ENCODE measurements at regions not wholly inside any gene's neighbourhood (a gene's known extent, or its start where the extent isn't known, plus 50 kb on each side); places are given as distances from the start of the nearest gene placed in this dataset.
"Not testable (repeated sequence)": the region's sequence is repeated elsewhere in the genome, so short reads cannot be mapped to it uniquely, and the experiment has no call there.

GRCh38 chr17:43345515-43345914, 53.3 kb upstream of the ARL4D start:
- DNase-seq = not testable (repeated sequence)

DNA sequence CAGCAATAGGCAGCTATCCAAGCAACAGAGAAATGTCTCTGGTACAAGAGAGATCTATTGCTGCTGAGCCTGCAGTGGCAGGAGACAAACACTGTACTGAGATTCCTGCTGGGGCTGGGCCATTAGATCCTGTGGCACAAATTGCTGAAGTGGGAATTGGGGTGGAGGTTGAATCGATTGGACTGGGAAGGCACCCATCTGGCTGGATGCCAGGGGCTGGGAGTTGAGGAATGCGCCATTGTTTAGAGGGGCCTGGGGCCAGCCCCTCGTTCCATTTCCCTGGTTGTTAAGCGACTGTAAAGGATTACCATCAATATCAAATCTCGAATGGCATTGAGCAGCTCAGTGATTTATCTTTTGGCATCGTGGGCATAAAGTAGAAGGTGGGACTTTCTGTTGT, 54.1 kb upstream of the ARL4D start:
- no peak for DNase-seq

DNA sequence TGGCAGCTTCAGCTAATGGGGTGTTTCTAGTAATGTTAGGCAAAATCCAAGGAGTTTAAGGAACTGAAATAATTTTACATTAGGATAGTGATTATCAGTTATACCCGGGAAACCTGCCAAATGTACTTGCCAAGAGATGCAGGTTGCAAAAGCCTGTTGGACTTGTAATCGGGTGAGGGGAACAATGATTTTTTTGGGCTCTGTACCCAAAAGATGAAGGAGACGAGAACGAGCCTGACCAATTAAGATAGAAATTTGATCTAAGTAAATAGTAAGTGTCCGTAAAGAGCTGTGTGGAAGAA, 56.3 kb upstream of the ARL4D start:
- peak; percentile 19 for DNase-seq

DNA sequence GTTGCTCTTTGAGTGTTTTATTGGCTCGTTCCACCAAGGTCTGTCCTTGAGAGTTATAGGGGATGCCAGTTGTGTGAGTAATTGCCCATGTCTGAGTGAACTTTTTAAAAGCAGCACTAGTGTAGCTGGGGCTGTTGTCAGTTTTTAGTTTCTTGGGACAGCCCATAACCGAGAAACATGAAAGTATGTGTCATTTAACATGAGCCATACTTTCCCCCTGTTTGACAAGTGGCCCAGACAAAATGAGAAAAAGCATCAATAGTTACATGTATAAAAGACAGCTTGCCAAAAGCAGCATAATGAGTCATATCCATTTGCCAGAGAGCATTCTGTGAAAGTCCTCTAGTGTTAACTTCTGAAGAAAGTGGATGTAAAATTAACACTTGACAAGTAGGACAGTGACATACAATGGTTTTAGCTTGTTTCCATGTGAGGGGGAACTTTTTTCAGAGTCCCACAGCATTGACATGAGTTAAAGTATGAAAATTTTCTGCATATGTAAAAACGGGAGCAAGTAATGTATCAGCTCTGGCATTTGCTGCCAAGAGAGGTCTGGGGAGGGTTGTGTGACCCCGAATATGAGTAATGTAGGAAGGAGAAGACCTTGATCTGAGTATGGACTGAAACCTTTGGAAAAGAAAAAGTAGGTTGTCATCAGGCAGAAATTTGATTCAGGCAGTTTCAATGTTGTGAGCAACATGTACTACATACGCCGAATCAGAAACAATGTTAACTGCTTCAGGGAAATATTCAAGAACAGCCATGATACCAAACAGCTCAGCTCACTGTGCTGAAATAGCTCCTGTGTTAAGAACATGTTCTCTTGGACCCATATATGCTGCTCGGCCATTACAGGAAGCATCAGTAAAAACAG, 56.8 kb upstream of the ARL4D start:
- no peak for DNase-seq

- peak; percentile 82 for DNase-seq
These were observed 59.8 kb upstream of the ARL4D start for GRCh38 chr17:43338886-43339516.

DNA sequence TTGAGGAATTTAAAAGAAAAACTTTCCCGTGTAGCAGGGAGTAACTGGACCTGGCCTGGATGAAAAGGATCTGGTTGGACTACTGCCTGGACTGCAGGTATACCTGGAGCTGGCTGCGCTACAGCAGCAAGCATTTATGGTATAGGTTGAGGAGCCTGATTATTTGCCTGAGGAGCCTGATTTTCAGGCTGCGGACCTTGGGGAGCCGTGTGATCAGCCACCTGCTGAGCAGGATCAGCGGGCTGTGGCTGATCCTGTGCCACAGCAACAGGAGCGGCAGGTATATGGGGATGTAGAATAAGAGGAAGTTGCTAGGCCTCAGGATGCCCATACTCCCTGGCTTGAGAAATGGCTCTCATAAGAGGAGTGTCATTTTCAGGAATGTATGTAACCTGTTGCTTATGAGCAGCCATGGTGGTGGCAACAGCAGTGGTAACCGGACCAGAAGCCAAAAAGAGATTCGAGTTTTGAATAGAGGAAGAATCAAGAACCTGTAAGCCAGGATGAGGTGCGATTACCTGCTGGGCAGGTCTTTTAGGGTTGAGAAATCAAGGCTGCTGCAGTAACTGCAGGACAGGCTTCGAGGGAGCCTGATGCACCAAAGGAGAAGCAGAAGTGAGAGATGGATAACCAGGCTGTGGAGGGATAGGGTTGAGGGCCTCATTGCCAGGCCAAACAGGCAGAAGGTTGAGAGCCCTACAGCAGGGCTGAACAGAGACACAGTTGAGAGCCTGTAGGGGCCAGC, 60.9 kb upstream of the ARL4D start:
- DNase-seq = no peak

DNA sequence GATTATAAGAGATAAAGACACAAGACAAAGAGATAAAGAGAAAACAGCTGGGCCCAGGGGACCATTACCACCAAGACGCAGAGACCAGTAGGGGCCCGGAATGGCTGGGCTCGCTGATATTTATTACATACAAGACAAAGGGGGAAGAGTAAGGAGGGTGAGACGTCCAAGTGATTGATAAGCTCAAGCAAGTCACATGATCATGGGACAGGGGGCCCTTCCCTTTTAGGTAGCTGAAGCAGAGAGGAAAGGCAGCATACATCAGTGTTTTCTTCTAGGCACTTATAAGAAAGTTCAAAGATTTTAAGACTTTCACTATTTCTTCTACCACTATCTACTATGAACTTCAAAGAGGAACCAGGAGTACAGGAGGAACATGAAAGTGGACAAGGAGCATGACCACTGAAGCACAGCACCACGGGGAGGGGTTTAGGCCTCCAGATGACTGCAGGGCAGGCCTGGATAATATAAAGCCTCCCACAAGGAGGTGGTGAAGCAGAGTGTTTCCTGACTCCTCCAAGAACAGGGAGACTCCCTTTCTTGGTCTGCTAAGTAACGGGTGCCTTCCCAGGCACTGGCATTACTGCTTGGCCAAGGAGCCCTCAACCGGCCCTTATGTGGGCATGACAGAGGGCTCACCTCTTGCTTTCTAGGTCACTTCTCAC, 63.9 kb upstream of the ARL4D start:
- DNase-seq = peak; percentile 22

GRCh38 chr17:43333433-43333943, 65.3 kb upstream of the ARL4D start:
- no peak for DNase-seq

- DNase-seq = no peak
These were observed 66.6 kb upstream of the ARL4D start for GRCh38 chr17:43332230-43332629.

GRCh38 chr17:43330876-43331639, 67.7 kb upstream of the ARL4D start:
- peak; percentile 27 for DNase-seq

- DNase-seq = no peak
These were observed 69.6 kb upstream of the ARL4D start for GRCh38 chr17:43329183-43329582.

GRCh38 chr17:43328650-43329049, 70.1 kb upstream of the ARL4D start:
- DNase-seq = no peak

GRCh38 chr17:43327834-43328420, 70.9 kb upstream of the ARL4D start:
- DNase-seq = no peak

- DNase-seq = no peak
These were observed 71.4 kb upstream of the ARL4D start for GRCh38 chr17:43327421-43327820.

DNA sequence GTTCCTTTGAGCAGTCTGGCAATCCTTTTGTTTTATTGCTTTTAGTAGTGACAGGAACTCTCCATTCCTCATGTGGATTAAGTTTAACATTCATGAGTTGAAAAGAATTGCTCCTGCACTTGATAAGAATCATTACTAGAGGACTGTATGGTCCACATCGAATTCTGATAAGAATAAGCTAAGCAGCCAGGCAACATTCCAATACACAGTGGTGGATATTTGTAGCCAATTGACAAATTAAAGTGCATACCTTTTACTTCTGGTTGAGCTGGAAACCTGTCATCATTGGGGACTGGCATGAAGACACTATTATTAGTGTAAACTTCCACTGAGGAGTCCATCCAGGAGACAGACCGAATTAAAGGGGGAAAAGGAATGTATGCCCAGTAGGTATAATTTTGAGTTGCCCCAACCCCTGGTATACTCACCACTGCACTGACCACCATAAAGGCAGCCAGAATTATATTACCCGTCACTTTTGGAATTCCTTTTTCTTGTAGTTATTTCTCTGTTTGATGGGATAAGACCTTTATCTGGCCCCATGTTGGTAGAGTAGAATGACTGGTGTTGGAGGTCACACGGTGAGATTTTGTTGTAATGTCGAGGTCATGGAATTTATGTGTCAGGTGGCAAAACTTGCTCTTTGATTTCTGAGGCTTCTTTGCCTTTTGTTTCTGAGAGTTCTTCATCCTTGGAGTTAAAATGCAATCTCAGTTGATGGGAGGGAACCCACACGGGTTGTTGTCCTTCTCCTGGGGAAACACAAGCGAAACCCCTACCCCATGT, 72.1 kb upstream of the ARL4D start:
- DNase-seq = no peak

- DNase-seq = no peak
These were observed 74.4 kb upstream of the ARL4D start for GRCh38 chr17:43324205-43324893.

GRCh38 chr17:43319293-43320124, 79.3 kb upstream of the ARL4D start:
- no peak for DNase-seq

DNA sequence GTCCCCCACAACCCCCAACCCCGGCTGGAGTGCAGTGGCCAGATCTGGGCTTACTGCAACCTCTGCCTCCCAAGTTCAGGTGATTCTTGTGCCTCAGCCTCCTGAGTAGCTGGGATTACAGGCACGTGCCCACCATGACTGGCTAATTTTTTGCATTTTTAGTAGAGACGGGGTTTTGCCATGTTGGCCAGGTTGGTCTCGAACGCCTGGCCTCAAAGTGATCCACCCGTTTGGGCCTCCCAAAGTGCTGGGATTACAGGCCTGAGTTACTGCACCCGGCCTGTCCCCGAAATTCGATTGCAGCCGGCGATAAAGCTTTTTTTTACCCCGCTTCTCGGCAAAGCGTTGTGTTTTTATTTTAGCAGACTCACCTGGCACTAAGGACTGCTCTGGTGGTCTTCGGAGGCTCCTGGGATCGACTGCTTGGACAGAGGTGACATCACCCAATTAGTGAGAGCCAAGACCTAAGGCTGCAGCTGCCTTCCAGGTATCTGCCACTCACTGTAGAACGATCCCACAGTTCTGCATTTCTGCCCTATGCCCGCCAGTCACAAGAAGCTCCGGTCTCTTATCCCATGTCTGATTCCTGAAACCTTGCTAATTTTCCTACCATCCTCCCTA, 82.2 kb upstream of the ARL4D start:
- peak; percentile 52 for DNase-seq
